ENCODE measurements at regions not wholly inside any gene's neighbourhood (a gene's known extent, or its start where the extent isn't known, plus 50 kb on each side); places are given as distances from the start of the nearest gene placed in this dataset.

GRCh38 chr1:163650624-163651023 lies 328.9 kb downstream of the NUF2 start:
- no peak for TF ChIP-seq CTCF (tag by site-specific recombination; IDR thresholded peaks at IDR 0.05)
- TF ChIP-seq ZNF280D (tag by site-specific recombination; IDR thresholded peaks at IDR 0.05), result no peak
- TF ChIP-seq ZNF133 (tag by site-specific recombination; IDR thresholded peaks at IDR 0.05), result no peak
- no peak for TF ChIP-seq ZNF350 (tag by site-specific recombination; IDR thresholded peaks at IDR 0.05)
- TF ChIP-seq ZNF274 (IDR thresholded peaks at IDR 0.05; ENCODE audit: low read length), result no peak
- no peak for TF ChIP-seq ZNF274 (tag by site-specific recombination; IDR thresholded peaks at IDR 0.05; ENCODE audit: borderline replicate concordance)
- TF ChIP-seq, protein P1, sequence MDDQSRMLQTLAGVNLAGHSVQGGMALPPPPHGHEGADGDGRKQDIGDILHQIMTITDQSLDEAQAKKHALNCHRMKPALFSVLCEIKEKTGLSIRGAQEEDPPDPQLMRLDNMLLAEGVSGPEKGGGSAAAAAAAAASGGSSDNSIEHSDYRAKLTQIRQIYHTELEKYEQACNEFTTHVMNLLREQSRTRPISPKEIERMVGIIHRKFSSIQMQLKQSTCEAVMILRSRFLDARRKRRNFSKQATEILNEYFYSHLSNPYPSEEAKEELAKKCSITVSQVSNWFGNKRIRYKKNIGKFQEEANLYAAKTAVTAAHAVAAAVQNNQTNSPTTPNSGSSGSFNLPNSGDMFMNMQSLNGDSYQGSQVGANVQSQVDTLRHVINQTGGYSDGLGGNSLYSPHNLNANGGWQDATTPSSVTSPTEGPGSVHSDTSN (CRISPR knock-in tag; IDR thresholded peaks at IDR 0.05), result no peak

All from HEK293 (cell line).